ENCODE measurements at regions not wholly inside any gene's neighbourhood (a gene's known extent, or its start where the extent isn't known, plus 50 kb on each side); places are given as distances from the start of the nearest gene placed in this dataset.
A peak's percentile ranks its signal among the peaks of the same experiment; 100 is the strongest.
"Not testable (repeated sequence)": the region's sequence is repeated elsewhere in the genome, so short reads cannot be mapped to it uniquely, and the experiment has no call there.

GRCh38 chr3:71984843-71985613, 200.1 kb upstream of the PROK2 start:
- peak in 15 of 42 donors; percentile 8 to 52 (median 27) for DNase-seq
- intact Hi-C loops (cut with DNase I) = no loop called here

GRCh38 chr3:71983694-71984093, 198.7 kb upstream of the PROK2 start:
- DNase-seq = no peak
- intact Hi-C loops (cut with DNase I) = no loop called here

GRCh38 chr3:71982506-71983258, 197.7 kb upstream of the PROK2 start:
- DNase-seq = peak in 24 of 42 donors; percentile 4 to 77 (median 34)
- intact Hi-C loops (cut with DNase I) = not testable (repeated sequence)

GRCh38 chr3:71979175-71979574, 194.2 kb upstream of the PROK2 start:
- DNase-seq = no peak
- intact Hi-C loops (cut with DNase I) = no loop called here

GRCh38 chr3:71978150-71978721, 193.3 kb upstream of the PROK2 start:
- no peak for DNase-seq
- intact Hi-C loops (cut with DNase I) = no loop called here

- DNase-seq = no peak
- intact Hi-C loops (cut with DNase I) = no loop called here
These were observed 192.6 kb upstream of the PROK2 start for GRCh38 chr3:71977525-71977924.

- intact Hi-C loops (cut with DNase I) = no loop called here
- DNase-seq = peak in 2 of 42 donors; percentile 8 to 23
These were observed 190.6 kb upstream of the PROK2 start for GRCh38 chr3:71975573-71975972.

GRCh38 chr3:71974786-71975185, 189.8 kb upstream of the PROK2 start:
- DNase-seq = no peak
- intact Hi-C loops (cut with DNase I) = no loop called here

GRCh38 chr3:71973274-71974030, 188.5 kb upstream of the PROK2 start:
- DNase-seq = peak in 39 of 42 donors; percentile 17 to 87 (median 53)
- intact Hi-C loops (cut with DNase I) = no loop called here

GRCh38 chr3:71972031-71972430, 187.1 kb upstream of the PROK2 start:
- intact Hi-C loops (cut with DNase I) = no loop called here
- DNase-seq = no peak

GRCh38 chr3:71968544-71968943, 183.6 kb upstream of the PROK2 start:
- DNase-seq = no peak
- intact Hi-C loops (cut with DNase I) = loop anchor here (10.0 kb wide), 1 partner anchor 176 kb away; no protein-coding TSS in a partner anchor

GRCh38 chr3:71966185-71966584, 181.2 kb upstream of the PROK2 start:
- intact Hi-C loops (cut with DNase I) = loop anchor here (10.0 kb wide), 1 partner anchor 179 kb away; no protein-coding TSS in a partner anchor
- no peak for DNase-seq

- intact Hi-C loops (cut with DNase I) = loop anchor here (10.0 kb wide), 1 partner anchor 181 kb away; no protein-coding TSS in a partner anchor
- no peak for DNase-seq
These were observed 179.2 kb upstream of the PROK2 start for GRCh38 chr3:71964170-71964569.

GRCh38 chr3:71962561-71963240, 177.8 kb upstream of the PROK2 start:
- no peak for DNase-seq
- intact Hi-C loops (cut with DNase I) = loop anchor here (10.0 kb wide), 1 partner anchor 182 kb away; no protein-coding TSS in a partner anchor

GRCh38 chr3:71961891-71962290, 176.9 kb upstream of the PROK2 start:
- DNase-seq = no peak
- intact Hi-C loops (cut with DNase I) = loop anchor here (10.0 kb wide), 1 partner anchor 183 kb away; no protein-coding TSS in a partner anchor

GRCh38 chr3:71961378-71961777, 176.4 kb upstream of the PROK2 start:
- intact Hi-C loops (cut with DNase I) = loop anchor here (10.0 kb wide), 1 partner anchor 183 kb away; no protein-coding TSS in a partner anchor
- no peak for DNase-seq

GRCh38 chr3:71958533-71958932, 173.6 kb upstream of the PROK2 start:
- intact Hi-C loops (cut with DNase I) = loop anchor here (10.0 kb wide), 3 partner anchors 84 to 706 kb away; no protein-coding TSS in a partner anchor
- DNase-seq = no peak

GRCh38 chr3:71956716-71957115, 171.8 kb upstream of the PROK2 start:
- DNase-seq = peak in 1 of 42 donors; percentile 4
- intact Hi-C loops (cut with DNase I) = loop anchor here (10.0 kb wide), 3 partner anchors 82 to 708 kb away; no protein-coding TSS in a partner anchor

All from head of caudate nucleus (tissue), 42 donors.